ENCODE measurements at regions not wholly inside any gene's neighbourhood (a gene's known extent, or its start where the extent isn't known, plus 50 kb on each side); places are given as distances from the start of the nearest gene placed in this dataset.

GRCh38 chr3:39558775-39559306 lies 91.4 kb downstream of the MOBP start:
- H3K9ac ChIP-seq: no peak overlapping the region
- H3K4me3 Mint-ChIP-seq: no peak overlapping the region
- H3K4me1 ChIP-seq: no peaks in the 10 kb centered on the region
- H3K4me1 Mint-ChIP-seq: no peaks in the 10 kb centered on the region
- H3K27ac Mint-ChIP-seq: no peak overlapping the region
- H3K4me2 ChIP-seq: no peak overlapping the region
- H3K9me3 Mint-ChIP-seq: peaks cover under 1% of the 10 kb centered on the region
- H3K27me3 ChIP-seq: no peaks in the 10 kb centered on the region
- H4K20me1 ChIP-seq (ENCODE audit: low read depth): no peaks in the 10 kb centered on the region
- no peak for TF ChIP-seq EZH2phosphoT487 (IDR thresholded peaks at IDR 0.05)
- TF ChIP-seq EZH2 (IDR thresholded peaks at IDR 0.05): no peak
- H3K9me3 ChIP-seq (ENCODE audit: low read depth): no peaks in the 10 kb centered on the region
- no peak overlapping the region for H3K27ac ChIP-seq
- no peak overlapping the region for H3K4me3 ChIP-seq
- no peaks in the 10 kb centered on the region for H3K36me3 Mint-ChIP-seq
- H2AFZ ChIP-seq (replicated peaks): no peak overlapping the region
- no peaks in the 10 kb centered on the region for H3K36me3 ChIP-seq
- H3F3A ChIP-seq (ENCODE audit: low read depth): no peaks in the 10 kb centered on the region
- no peaks in the 10 kb centered on the region for H3K27me3 Mint-ChIP-seq (ENCODE audit: insufficient read depth, low read depth)
- DNase-seq (ENCODE audit: low spot score): no peak
- H3K79me2 ChIP-seq (ENCODE audit: low read depth): no peaks in the 10 kb centered on the region

- Mint-ChIP-seq H3K27ac (no peak overlapping the region), H3K36me3 (no peaks in the 10 kb centered on the region), H3K27me3 (ENCODE audit: insufficient read depth, low read depth) (no peaks in the 10 kb centered on the region), H3K4me1 (no peaks in the 10 kb centered on the region), H3K4me3 (no peak overlapping the region), H3K9me3 (no peaks in the 10 kb centered on the region)
- TF ChIP-seq CTCF (IDR thresholded peaks at IDR 0.05) (no peak), EZH2phosphoT487 (IDR thresholded peaks at IDR 0.05) (no peak), EZH2 (IDR thresholded peaks at IDR 0.05) (no peak)
- Histone ChIP-seq H3K4me3 (no peak overlapping the region), H3K79me2 (ENCODE audit: low read depth) (no peaks in the 10 kb centered on the region), H3K36me3 (no peaks in the 10 kb centered on the region), H2AFZ (replicated peaks) (no peak overlapping the region), H4K20me1 (ENCODE audit: low read depth) (no peaks in the 10 kb centered on the region), H3K9ac (no peak overlapping the region), H3K9me3 (ENCODE audit: low read depth) (no peaks in the 10 kb centered on the region), H3K4me1 (no peaks in the 10 kb centered on the region), H3F3A (ENCODE audit: low read depth) (no peaks in the 10 kb centered on the region), H3K27me3 (no peaks in the 10 kb centered on the region), H3K27ac (no peak overlapping the region), H3K4me2 (no peak overlapping the region)
- no peak for DNase-seq (ENCODE audit: low spot score)
Observed at GRCh38 chr3:39559543-39559942, 92.1 kb downstream of the MOBP start.

- Mint-ChIP-seq H3K36me3 (no peaks in the 10 kb centered on the region), H3K27ac (no peak overlapping the region), H3K27me3 (ENCODE audit: insufficient read depth, low read depth) (no peaks in the 10 kb centered on the region), H3K9me3 (no peaks in the 10 kb centered on the region), H3K4me3 (no peak overlapping the region), H3K4me1 (no peaks in the 10 kb centered on the region)
- no peak for TF ChIP-seq EZH2phosphoT487 (IDR thresholded peaks at IDR 0.05)
- Histone ChIP-seq H3K4me1 (peaks cover 3% of the 10 kb centered on the region), H3K9me3 (ENCODE audit: low read depth) (no peaks in the 10 kb centered on the region), H3K27ac (no peak overlapping the region), H3K4me3 (no peak overlapping the region), H3K36me3 (no peaks in the 10 kb centered on the region), H3K4me2 (no peak overlapping the region), H3F3A (ENCODE audit: low read depth) (no peaks in the 10 kb centered on the region), H3K9ac (no peak overlapping the region), H3K27me3 (no peaks in the 10 kb centered on the region), H4K20me1 (ENCODE audit: low read depth) (no peaks in the 10 kb centered on the region), H2AFZ (replicated peaks) (no peak overlapping the region), H3K79me2 (ENCODE audit: low read depth) (no peaks in the 10 kb centered on the region)
- DNase-seq (ENCODE audit: low spot score): no peak
Observed at GRCh38 chr3:39568508-39568907, 101.0 kb downstream of the MOBP start.

- H3F3A ChIP-seq (ENCODE audit: low read depth): no peaks in the 10 kb centered on the region
- Mint-ChIP-seq H3K4me1 (no peaks in the 10 kb centered on the region), H3K27ac (no peak overlapping the region), H3K9me3 (no peaks in the 10 kb centered on the region), H3K4me3 (no peak overlapping the region), H3K36me3 (no peaks in the 10 kb centered on the region), H3K27me3 (ENCODE audit: insufficient read depth, low read depth) (no peaks in the 10 kb centered on the region)
- H3K4me3 ChIP-seq: no peak overlapping the region
- no peaks in the 10 kb centered on the region for H3K9me3 ChIP-seq (ENCODE audit: low read depth)
- H3K9ac ChIP-seq: no peak overlapping the region
- no peak for TF ChIP-seq EZH2 (IDR thresholded peaks at IDR 0.05)
- no peak for TF ChIP-seq CTCF (IDR thresholded peaks at IDR 0.05)
- no peak for TF ChIP-seq EZH2phosphoT487 (IDR thresholded peaks at IDR 0.05)
- H3K27me3 ChIP-seq: no peaks in the 10 kb centered on the region
- H4K20me1 ChIP-seq (ENCODE audit: low read depth): no peaks in the 10 kb centered on the region
- H3K79me2 ChIP-seq (ENCODE audit: low read depth): no peaks in the 10 kb centered on the region
- H3K4me1 ChIP-seq: peaks cover 5% of the 10 kb centered on the region
- DNase-seq (ENCODE audit: low spot score): no peak
- no peak overlapping the region for H2AFZ ChIP-seq (replicated peaks)
- no peak overlapping the region for H3K27ac ChIP-seq
- H3K4me2 ChIP-seq: no peak overlapping the region
- H3K36me3 ChIP-seq: no peaks in the 10 kb centered on the region
Observed at GRCh38 chr3:39569095-39569494, 101.6 kb downstream of the MOBP start.

All from neural progenitor cell (in vitro differentiated cells).